ENCODE measurements at regions not wholly inside any gene's neighbourhood (a gene's known extent, or its start where the extent isn't known, plus 50 kb on each side); places are given as distances from the start of the nearest gene placed in this dataset.

- no peak for TF ChIP-seq CTCF (IDR thresholded peaks at IDR 0.05)
- no peak for TF ChIP-seq POLR2A (IDR thresholded peaks at IDR 0.05)
Observed at GRCh38 chr2:118633371-118634018, 214.0 kb downstream of the EN1 start.

Data from thyroid gland (tissue), 4 donors.